ENCODE measurements at regions not wholly inside any gene's neighbourhood (a gene's known extent, or its start where the extent isn't known, plus 50 kb on each side); places are given as distances from the start of the nearest gene placed in this dataset.

GRCh38 chr1:80751204-80751603 is 1049.5 kb upstream of the ADGRL2 start:
- Histone ChIP-seq H3K27me3 (ENCODE audit: control insufficient read depth, insufficient read depth, low read length) (no peaks in the 10 kb centered on the region), H3K36me3 (ENCODE audit: control insufficient read depth, insufficient read depth, low read length) (no peaks in the 10 kb centered on the region), H3K27ac (ENCODE audit: low read length) (no peak overlapping the region), H3K4me3 (ENCODE audit: low read depth in 2 of 2, low read length in 2 of 2) (no peak overlapping the region), H3K4me1 (ENCODE audit: control insufficient read depth, insufficient read depth, low read length) (no peaks in the 10 kb centered on the region), H3K9me3 (ENCODE audit: control insufficient read depth, insufficient read depth, low read depth, low read length) (no peaks in the 10 kb centered on the region)
- ChIA-PET POLR2A (no interaction called here), CTCF (no interaction called here)
- TF ChIP-seq REST (IDR thresholded peaks at IDR 0.05; ENCODE audit: insufficient read depth in 1 of 2, low read depth in 2 of 2, low read length in 1 of 2) (no peak), TCF7L2 (IDR thresholded peaks at IDR 0.05; ENCODE audit: low read depth, low read length) (no peak), SIN3A (IDR thresholded peaks at IDR 0.05; ENCODE audit: borderline replicate concordance, insufficient read depth, low read depth, low read length) (no peak), POLR2AphosphoS5 (IDR thresholded peaks at IDR 0.05; ENCODE audit: low read depth, low read length) (no peak), CTCF (IDR thresholded peaks at IDR 0.05) (no peak)
- DNase-seq (ENCODE audit: low read depth, low spot score) (no peak), ATAC-seq (no peak)
- BruUV-seq (replicated peaks) = no TSS peak
- intact Hi-C loops (cut with micrococcal nuclease; ENCODE audit: unreplicated experiment) (no loop called here), in situ Hi-C loops (cut with HindIII; ENCODE audit: low pct_unique_long_range_greater_than_20kb, low sequenced_read_pairs) (no loop called here)

- ChIA-PET CTCF (no interaction called here), POLR2A (no interaction called here)
- no peaks in the 10 kb centered on the region for H3K9me3 ChIP-seq (ENCODE audit: control insufficient read depth, insufficient read depth, low read depth, low read length)
- intact Hi-C loops (cut with micrococcal nuclease; ENCODE audit: unreplicated experiment) (no loop called here), in situ Hi-C loops (cut with HindIII; ENCODE audit: low pct_unique_long_range_greater_than_20kb, low sequenced_read_pairs) (no loop called here)
- no peak overlapping the region for H3K4me3 ChIP-seq (ENCODE audit: low read depth in 2 of 2, low read length in 2 of 2)
- H3K27me3 ChIP-seq (ENCODE audit: control insufficient read depth, insufficient read depth, low read length) = no peaks in the 10 kb centered on the region
- no peaks in the 10 kb centered on the region for H3K4me1 ChIP-seq (ENCODE audit: control insufficient read depth, insufficient read depth, low read length)
- H3K36me3 ChIP-seq (ENCODE audit: control insufficient read depth, insufficient read depth, low read length) = no peaks in the 10 kb centered on the region
- DNase-seq (ENCODE audit: low read depth, low spot score) = no peak
- TF ChIP-seq REST (IDR thresholded peaks at IDR 0.05; ENCODE audit: insufficient read depth in 1 of 2, low read depth in 2 of 2, low read length in 1 of 2) = no peak
- TF ChIP-seq SIN3A (IDR thresholded peaks at IDR 0.05; ENCODE audit: borderline replicate concordance, insufficient read depth, low read depth, low read length) = no peak
- no peak for TF ChIP-seq TCF7L2 (IDR thresholded peaks at IDR 0.05; ENCODE audit: low read depth, low read length)
- no peak for TF ChIP-seq POLR2AphosphoS5 (IDR thresholded peaks at IDR 0.05; ENCODE audit: low read depth, low read length)
- no peak for TF ChIP-seq CTCF (IDR thresholded peaks at IDR 0.05)
- no TSS peak for BruUV-seq (replicated peaks)
- H3K27ac ChIP-seq (ENCODE audit: low read length) = no peak overlapping the region
- ATAC-seq = no peak
Observed at GRCh38 chr1:80731241-80731894, 1069.4 kb upstream of the ADGRL2 start.

All from Panc1 (cell line).